Transverse colon (tissue), 4 donors: ENCODE measurements at regions not wholly inside any gene's neighbourhood (a gene's known extent, or its start where the extent isn't known, plus 50 kb on each side); places are given as distances from the start of the nearest gene placed in this dataset.

ENCODE experiments used
- CTCF ChIP-seq, 5 experiments: fragments of 200-600 bp in 3 of 5; fragments of 450-650 bp in 2 of 5; sonication (generic) in 3 of 5; IDR thresholded peaks; 1 replicate in 2 of 5; 2 replicates in 3 of 5; pipeline ENCODE4 v1.5.1; 2016 to 2017; ENCODE audit warnings: antibody characterized with exemption in 5 of 5, inconsistent platforms in 3 of 5, mild to moderate bottlenecking in 2 of 5, moderate library complexity in 1 of 5
- POLR2A ChIP-seq: fragments of 450-650 bp; IDR thresholded peaks from one replicate; pipeline ENCODE4 v1.6.1; 2016; ENCODE audit warnings: antibody characterized with exemption, mild to moderate bottlenecking, moderate library complexity
- POLR2AphosphoS5 ChIP-seq, 3 donors: sonication (generic); formaldehyde crosslinking; IDR thresholded peaks; one replicate each; pipeline ENCODE4 v1.6.1; 2016; ENCODE audit warnings: antibody characterized with exemption in 3 of 3

GRCh38 chr12:42828836-42829235 lies 239.3 kb upstream of the PRICKLE1 start:
- TF ChIP-seq CTCF (IDR thresholded peaks at IDR 0.05) = no peak
- no peak for TF ChIP-seq POLR2A
- TF ChIP-seq POLR2AphosphoS5 (IDR thresholded peaks at IDR 0.05) = no peak
